ENCODE measurements at regions not wholly inside any gene's neighbourhood (a gene's known extent, or its start where the extent isn't known, plus 50 kb on each side); places are given as distances from the start of the nearest gene placed in this dataset.
"Not testable (repeated sequence)": the region's sequence is repeated elsewhere in the genome, so short reads cannot be mapped to it uniquely, and the experiment has no call there.

DNA sequence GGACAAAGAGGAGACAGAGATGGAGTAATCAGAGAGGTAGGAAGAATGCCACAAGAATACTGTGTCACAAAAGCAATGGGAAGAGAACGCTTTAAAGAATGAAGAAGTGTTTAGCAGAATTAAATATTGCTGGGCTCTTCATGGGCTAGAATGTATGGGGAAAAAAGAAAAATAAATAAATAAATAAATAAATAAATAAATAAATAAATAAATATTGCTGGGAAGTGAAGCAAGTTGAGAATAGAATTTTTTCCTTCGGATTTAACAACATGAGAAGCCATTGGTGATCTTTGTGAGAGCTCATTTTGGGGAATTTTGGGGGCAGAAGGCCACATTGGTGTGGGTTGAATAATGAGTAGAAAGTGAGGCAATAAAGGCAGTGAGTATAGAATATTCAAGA is 59.7 kb upstream of the FRMPD3 start:
- Histone ChIP-seq H3K27ac (no peak overlapping the region), H3K4me3 (no peak overlapping the region), H3K36me3 (no peaks in the 10 kb centered on the region), H3K4me1 (no peaks in the 10 kb centered on the region), H3K9me3 (no peaks in the 10 kb centered on the region), H3K27me3 (no peaks in the 10 kb centered on the region)
- WGBS, 2 donors, result 54 to 75% methylated on average over 2 of the region's 2 CpGs
- DNase-seq (no peak), ATAC-seq (ENCODE audit: low FRiP score in 2 of 2) (no peak)
- TF ChIP-seq EP300 (IDR thresholded peaks at IDR 0.05) (no peak), POLR2A (IDR thresholded peaks at IDR 0.05) (no peak), POLR2AphosphoS5 (IDR thresholded peaks at IDR 0.05) (no peak)
- TF ChIP-seq, protein P1, sequence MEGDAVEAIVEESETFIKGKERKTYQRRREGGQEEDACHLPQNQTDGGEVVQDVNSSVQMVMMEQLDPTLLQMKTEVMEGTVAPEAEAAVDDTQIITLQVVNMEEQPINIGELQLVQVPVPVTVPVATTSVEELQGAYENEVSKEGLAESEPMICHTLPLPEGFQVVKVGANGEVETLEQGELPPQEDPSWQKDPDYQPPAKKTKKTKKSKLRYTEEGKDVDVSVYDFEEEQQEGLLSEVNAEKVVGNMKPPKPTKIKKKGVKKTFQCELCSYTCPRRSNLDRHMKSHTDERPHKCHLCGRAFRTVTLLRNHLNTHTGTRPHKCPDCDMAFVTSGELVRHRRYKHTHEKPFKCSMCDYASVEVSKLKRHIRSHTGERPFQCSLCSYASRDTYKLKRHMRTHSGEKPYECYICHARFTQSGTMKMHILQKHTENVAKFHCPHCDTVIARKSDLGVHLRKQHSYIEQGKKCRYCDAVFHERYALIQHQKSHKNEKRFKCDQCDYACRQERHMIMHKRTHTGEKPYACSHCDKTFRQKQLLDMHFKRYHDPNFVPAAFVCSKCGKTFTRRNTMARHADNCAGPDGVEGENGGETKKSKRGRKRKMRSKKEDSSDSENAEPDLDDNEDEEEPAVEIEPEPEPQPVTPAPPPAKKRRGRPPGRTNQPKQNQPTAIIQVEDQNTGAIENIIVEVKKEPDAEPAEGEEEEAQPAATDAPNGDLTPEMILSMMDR (IDR thresholded peaks at IDR 0.05), result no peak

DNA sequence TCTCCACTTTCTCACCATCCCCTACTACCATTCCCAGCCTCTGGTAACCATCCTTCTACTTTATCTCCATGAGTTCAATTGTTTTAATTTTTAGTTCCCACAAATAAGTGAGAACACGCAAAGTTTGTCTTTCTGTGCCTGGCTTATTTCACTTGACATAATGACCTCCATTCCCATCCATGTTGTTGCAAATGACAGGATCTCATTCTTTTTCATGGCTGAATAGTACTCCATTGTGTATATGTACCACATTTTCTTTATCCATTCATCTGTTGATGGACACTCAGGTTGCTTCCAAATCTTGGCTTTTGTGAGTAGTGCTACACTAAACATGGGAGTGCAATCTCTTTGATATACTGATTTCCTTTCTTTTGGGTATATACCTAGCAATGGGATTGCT is 55.8 kb upstream of the FRMPD3 start:
- not testable (repeated sequence) for DNase-seq; ATAC-seq (ENCODE audit: low FRiP score in 2 of 2)
- WGBS, 2 donors, result 90 to 100% methylated on average over 1 of the region's 1 CpG

GRCh38 chrX:107396235-107396634 is 53.2 kb upstream of the FRMPD3 start:
- 26 to 40% methylated on average over 1 of the region's 1 CpG for WGBS, 2 donors
- Histone ChIP-seq H3K27ac (no peak overlapping the region), H3K36me3 (no peaks in the 10 kb centered on the region), H3K4me3 (no peak overlapping the region), H3K27me3 (no peaks in the 10 kb centered on the region), H3K4me1 (no peaks in the 10 kb centered on the region), H3K9me3 (no peaks in the 10 kb centered on the region)
- DNase-seq (no peak), ATAC-seq (ENCODE audit: low FRiP score in 2 of 2) (no peak)
- TF ChIP-seq POLR2AphosphoS5 (IDR thresholded peaks at IDR 0.05), result no peak
- TF ChIP-seq, protein P1 (IDR thresholded peaks at IDR 0.05), result no peak
- no peak for TF ChIP-seq EP300 (IDR thresholded peaks at IDR 0.05)

More for the DNA sequence above, 55.8 kb upstream of the FRMPD3 start:
- H3K9me3 ChIP-seq, H3K27me3 ChIP-seq, H3K4me1 ChIP-seq, H3K36me3 ChIP-seq, H3K4me3 ChIP-seq, H3K27ac ChIP-seq: not testable (repeated sequence)

DNA sequence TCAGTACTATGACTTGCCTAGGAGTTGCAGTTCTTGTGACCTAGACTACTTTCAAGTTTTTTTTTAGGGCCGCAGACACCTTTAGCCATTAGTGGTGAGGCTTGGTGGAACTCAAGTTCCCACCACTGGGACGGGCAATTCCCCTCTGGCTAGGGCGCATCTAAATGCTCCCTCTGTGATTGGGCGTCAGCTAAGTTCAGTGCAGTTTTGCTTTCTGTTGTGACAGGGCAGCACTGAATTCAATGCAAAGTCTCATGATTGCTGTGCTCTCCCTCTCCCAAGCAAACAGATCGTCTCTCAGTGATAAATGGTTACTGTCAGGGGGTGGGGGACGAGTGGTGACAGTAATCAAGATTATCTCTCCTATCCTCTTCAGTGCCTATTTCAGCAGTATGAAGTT is 52.7 kb upstream of the FRMPD3 start:
- no peak overlapping the region for H3K4me3 ChIP-seq
- no peak for ATAC-seq (ENCODE audit: low FRiP score in 2 of 2)
- H3K27ac ChIP-seq, result no peak overlapping the region
- DNase-seq, result no peak
- no peaks in the 10 kb centered on the region for H3K36me3 ChIP-seq
- H3K27me3 ChIP-seq, result no peaks in the 10 kb centered on the region
- 11 to 62% methylated on average over 2 to 4 of the region's 6 CpGs for WGBS, 2 donors
- H3K4me1 ChIP-seq, result no peaks in the 10 kb centered on the region
- TF ChIP-seq POLR2AphosphoS5 (IDR thresholded peaks at IDR 0.05) (no peak), EP300 (IDR thresholded peaks at IDR 0.05) (no peak), POLR2A (IDR thresholded peaks at IDR 0.05) (no peak)
- TF ChIP-seq, protein P1 (IDR thresholded peaks at IDR 0.05), result no peak
- H3K9me3 ChIP-seq, result no peaks in the 10 kb centered on the region

DNA sequence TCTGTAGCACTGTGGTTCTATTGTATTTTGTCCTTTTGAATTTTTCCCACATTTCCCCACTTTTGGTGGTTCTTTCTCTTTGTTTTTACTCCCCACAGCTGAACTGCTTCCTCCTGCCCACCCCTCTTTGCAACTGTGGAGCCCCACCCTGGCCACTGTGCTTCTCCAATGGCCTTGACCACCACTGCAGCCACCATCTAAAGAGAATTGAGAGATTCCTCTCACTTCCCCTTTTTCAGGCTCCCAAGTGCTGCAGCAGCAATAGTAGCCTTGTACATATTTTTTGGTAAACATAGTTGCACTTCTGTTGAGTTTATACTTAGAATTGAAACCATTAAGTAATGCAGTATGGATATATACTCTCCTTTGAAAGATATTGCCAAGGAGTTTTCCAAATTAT is 51.3 kb upstream of the FRMPD3 start:
- Histone ChIP-seq H3K36me3 (no peaks in the 10 kb centered on the region), H3K27ac (no peak overlapping the region), H3K27me3 (no peaks in the 10 kb centered on the region), H3K4me1 (no peaks in the 10 kb centered on the region), H3K4me3 (no peak overlapping the region), H3K9me3 (no peaks in the 10 kb centered on the region)
- DNase-seq (no peak), ATAC-seq (ENCODE audit: low FRiP score in 2 of 2) (no peak)
- TF ChIP-seq, protein P1 (IDR thresholded peaks at IDR 0.05), result no peak
- TF ChIP-seq POLR2A (IDR thresholded peaks at IDR 0.05) (no peak), POLR2AphosphoS5 (IDR thresholded peaks at IDR 0.05) (no peak), EP300 (IDR thresholded peaks at IDR 0.05) (no peak)

Measured in upper lobe of left lung (tissue), 6 donors.